Sigmoid colon (tissue), 6 donors: ENCODE measurements at regions not wholly inside any gene's neighbourhood (a gene's known extent, or its start where the extent isn't known, plus 50 kb on each side); places are given as distances from the start of the nearest gene placed in this dataset.

Source experiments
- DNase-seq: peaks from one replicate; pipeline ENCODE4 v3.0.0-alpha.2; 2019
- H3K27ac ChIP-seq, 4 donors: fragments of 200-600 bp; sonication (generic); one replicate each; pipeline ENCODE4 v1.5.1; 2016 to 2019; ENCODE audit warnings: mild to moderate bottlenecking in 1 of 4
- H3K27me3 ChIP-seq, 3 donors: fragments of 200-600 bp; sonication (generic); one replicate each; pipeline ENCODE4 v1.5.1; 2019; ENCODE audit warnings: mild to moderate bottlenecking in 1 of 3
- H3K36me3 ChIP-seq, 4 donors: fragments of 200-600 bp; sonication (generic); one replicate each; pipeline ENCODE4 v1.5.1; 2016 to 2019
- H3K4me1 ChIP-seq, 4 donors: fragments of 200-600 bp; sonication (generic); one replicate each; pipeline ENCODE4 v1.5.1; 2017 to 2019
- H3K4me3 ChIP-seq, 4 donors: fragments of 200-600 bp; sonication (generic); one replicate each; pipeline ENCODE4 v1.5.1; 2017 to 2019; ENCODE audit warnings: mild to moderate bottlenecking in 2 of 4, moderate library complexity in 1 of 4
- H3K9me3 ChIP-seq, 4 donors: fragments of 200-600 bp in 3 of 4; sonication (generic) in 3 of 4; one replicate each; pipeline versions ENCODE4 v1.5.1 to v1.6.1; 2013 to 2019
- EP300 ChIP-seq, 4 donors: sonication (generic); formaldehyde crosslinking; IDR thresholded peaks; one replicate each; pipeline ENCODE4 v1.6.1; 2017; ENCODE audit warnings: antibody characterized with exemption in 4 of 4
- POLR2A ChIP-seq, 2 donors: fragments of 450-650 bp; IDR thresholded peaks; one replicate each; pipeline ENCODE4 v1.6.1; 2016; ENCODE audit warnings: antibody characterized with exemption in 2 of 2, mild to moderate bottlenecking in 2 of 2, moderate library complexity in 2 of 2
- POLR2AphosphoS5 ChIP-seq, 4 donors: sonication (generic); formaldehyde crosslinking; IDR thresholded peaks; one replicate each; pipeline ENCODE4 v1.6.1; 2017; ENCODE audit warnings: antibody characterized with exemption in 4 of 4
- WGBS, 2 donors: extraction: QIAGEN DNeasy Blood & Tissue Kit; methylation state at CpG; one replicate each; pipeline ENCODE4 v1.1.7; 2013; 5-methylcytosine and 5-hydroxymethylcytosine counted together
- intact Hi-C: fragments of 100-400 bp; cut with DNase I; formaldehyde crosslinking; loops from one replicate; pipeline ENCODE4 v1.15.1; 2023
- TF ChIP-seq, protein P1 (sequence below), 4 experiments: fragments of 450-650 bp in 3 of 4; fragments of 200-600 bp in 1 of 4; IDR thresholded peaks; one replicate each; pipeline ENCODE4 v1.5.1; 2016 to 2019; ENCODE audit warnings: antibody characterized with exemption in 4 of 4, mild to moderate bottlenecking in 3 of 4, moderate library complexity in 2 of 4
- donor health status: healthy with polysubstance abuse.
- donor health status: healthy.

DNA sequence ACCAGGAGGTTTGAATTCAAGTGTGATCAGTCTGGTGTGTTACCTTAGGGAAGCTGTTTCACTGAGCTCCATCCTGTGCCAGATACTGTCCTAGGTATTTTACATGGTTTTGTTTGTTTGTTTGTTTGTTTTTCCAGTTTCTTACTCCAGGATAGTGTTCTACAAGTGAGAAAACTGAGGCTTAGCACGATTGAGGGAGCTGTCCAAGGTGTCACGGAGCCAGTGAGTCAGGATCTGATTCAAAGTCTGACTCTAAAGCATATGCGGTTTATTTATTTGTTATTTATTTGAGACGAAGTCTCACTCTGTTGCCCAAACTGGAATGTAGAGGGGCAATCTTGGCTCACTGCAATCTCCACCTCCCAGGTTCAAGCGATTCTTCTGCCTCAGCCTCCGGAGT, 79.7 kb upstream of the GNG2 start:
- Histone ChIP-seq H3K4me3 (no peak overlapping the region), H3K27me3 (no peaks in the 10 kb centered on the region), H3K9me3 (peaks cover 0 to 3% (median under 1%) of the 10 kb centered on the region in 4 donors), H3K27ac (no peak overlapping the region), H3K36me3 (no peaks in the 10 kb centered on the region), H3K4me1 (peaks cover 0 to 24% (median 11%) of the 10 kb centered on the region in 4 donors)
- TF ChIP-seq POLR2AphosphoS5 (IDR thresholded peaks at IDR 0.05) (no peak), EP300 (IDR thresholded peaks at IDR 0.05) (no peak), POLR2A (IDR thresholded peaks at IDR 0.05) (no peak)
- TF ChIP-seq, protein P1, sequence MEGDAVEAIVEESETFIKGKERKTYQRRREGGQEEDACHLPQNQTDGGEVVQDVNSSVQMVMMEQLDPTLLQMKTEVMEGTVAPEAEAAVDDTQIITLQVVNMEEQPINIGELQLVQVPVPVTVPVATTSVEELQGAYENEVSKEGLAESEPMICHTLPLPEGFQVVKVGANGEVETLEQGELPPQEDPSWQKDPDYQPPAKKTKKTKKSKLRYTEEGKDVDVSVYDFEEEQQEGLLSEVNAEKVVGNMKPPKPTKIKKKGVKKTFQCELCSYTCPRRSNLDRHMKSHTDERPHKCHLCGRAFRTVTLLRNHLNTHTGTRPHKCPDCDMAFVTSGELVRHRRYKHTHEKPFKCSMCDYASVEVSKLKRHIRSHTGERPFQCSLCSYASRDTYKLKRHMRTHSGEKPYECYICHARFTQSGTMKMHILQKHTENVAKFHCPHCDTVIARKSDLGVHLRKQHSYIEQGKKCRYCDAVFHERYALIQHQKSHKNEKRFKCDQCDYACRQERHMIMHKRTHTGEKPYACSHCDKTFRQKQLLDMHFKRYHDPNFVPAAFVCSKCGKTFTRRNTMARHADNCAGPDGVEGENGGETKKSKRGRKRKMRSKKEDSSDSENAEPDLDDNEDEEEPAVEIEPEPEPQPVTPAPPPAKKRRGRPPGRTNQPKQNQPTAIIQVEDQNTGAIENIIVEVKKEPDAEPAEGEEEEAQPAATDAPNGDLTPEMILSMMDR (IDR thresholded peaks at IDR 0.05) = no peak
- intact Hi-C loops = loop anchor here (2.0 to 5.0 kb wide), 3 partner anchors 128 to 498 kb away; partner anchors contain the start of gene FRMD6
- no peak for DNase-seq
- 47 to 64% methylated on average over 6 of the region's 6 CpGs for WGBS, 2 donors

DNA sequence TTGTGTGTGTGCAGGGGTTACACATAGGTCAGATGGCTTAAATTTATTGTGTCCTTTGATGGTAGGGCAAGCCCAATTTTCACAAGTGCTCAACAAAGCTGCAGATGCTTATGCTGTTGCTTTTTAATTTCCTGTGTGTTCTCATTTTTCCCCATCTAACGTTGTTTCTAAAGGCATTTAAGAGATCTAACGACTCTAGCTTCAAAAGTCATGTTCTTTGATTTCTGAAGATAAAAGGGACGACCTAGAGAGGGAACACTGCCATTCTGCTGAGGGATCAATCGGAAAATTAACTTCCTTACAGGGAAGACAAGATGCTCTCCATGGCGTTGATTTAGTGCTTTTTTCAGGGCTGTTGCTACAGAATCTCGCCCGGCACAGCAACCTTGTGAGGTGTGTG, 79.0 kb upstream of the GNG2 start:
- 39 to 63% methylated on average over 7 of the region's 7 CpGs for WGBS, 2 donors

DNA sequence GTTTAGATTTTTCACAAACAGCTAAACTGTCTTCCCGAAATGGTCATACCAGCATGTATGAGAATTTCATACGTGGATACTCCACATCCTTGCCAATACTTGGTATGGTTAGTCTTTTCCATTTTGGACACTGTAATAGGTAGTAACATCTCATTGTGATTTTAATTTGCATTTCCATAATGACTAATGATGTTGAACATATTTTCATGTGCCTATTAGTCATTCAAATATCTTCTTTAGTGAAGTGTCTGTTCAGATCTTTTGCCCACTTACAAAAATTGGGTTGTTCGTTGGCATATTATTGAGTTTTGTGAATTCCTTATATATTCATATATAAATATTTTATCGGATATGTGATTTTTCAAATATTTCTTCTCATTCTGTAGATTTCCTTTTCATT, 78.0 kb upstream of the GNG2 start:
- DNase-seq = no peak
- H3K4me1 ChIP-seq = peaks cover 0 to 24% (median 11%) of the 10 kb centered on the region in 4 donors
- 88 to 91% methylated on average over 4 of the region's 4 CpGs for WGBS, 2 donors
- no peak overlapping the region for H3K27ac ChIP-seq
- TF ChIP-seq, protein P1 (IDR thresholded peaks at IDR 0.05) = no peak
- TF ChIP-seq POLR2AphosphoS5 (IDR thresholded peaks at IDR 0.05) = no peak
- no peak for TF ChIP-seq EP300 (IDR thresholded peaks at IDR 0.05)
- TF ChIP-seq POLR2A (IDR thresholded peaks at IDR 0.05) = no peak
- no peaks in the 10 kb centered on the region for H3K36me3 ChIP-seq
- intact Hi-C loops = loop anchor here (5.0 kb wide), 2 partner anchors 130 to 195 kb away; partner anchors contain the start of gene FRMD6
- peaks cover 0 to 8% (median 5%) of the 10 kb centered on the region in 4 donors for H3K9me3 ChIP-seq
- no peaks in the 10 kb centered on the region for H3K27me3 ChIP-seq
- H3K4me3 ChIP-seq = no peak overlapping the region

More for the DNA sequence above, 79.0 kb upstream of the GNG2 start:
- Histone ChIP-seq H3K9me3 (peaks cover 0 to 7% (median 2%) of the 10 kb centered on the region in 4 donors), H3K4me3 (no peak overlapping the region), H3K36me3 (no peaks in the 10 kb centered on the region), H3K27me3 (no peaks in the 10 kb centered on the region), H3K27ac (no peak overlapping the region), H3K4me1 (peaks cover 0 to 24% (median 11%) of the 10 kb centered on the region in 4 donors)
- TF ChIP-seq, protein P1 (IDR thresholded peaks at IDR 0.05) = no peak
- TF ChIP-seq EP300 (IDR thresholded peaks at IDR 0.05) (no peak), POLR2A (IDR thresholded peaks at IDR 0.05) (no peak), POLR2AphosphoS5 (IDR thresholded peaks at IDR 0.05) (no peak)
- no peak for DNase-seq
- intact Hi-C loops = loop anchor here (2.0 to 5.0 kb wide), 3 partner anchors 129 to 499 kb away; partner anchors contain the start of gene FRMD6

DNA sequence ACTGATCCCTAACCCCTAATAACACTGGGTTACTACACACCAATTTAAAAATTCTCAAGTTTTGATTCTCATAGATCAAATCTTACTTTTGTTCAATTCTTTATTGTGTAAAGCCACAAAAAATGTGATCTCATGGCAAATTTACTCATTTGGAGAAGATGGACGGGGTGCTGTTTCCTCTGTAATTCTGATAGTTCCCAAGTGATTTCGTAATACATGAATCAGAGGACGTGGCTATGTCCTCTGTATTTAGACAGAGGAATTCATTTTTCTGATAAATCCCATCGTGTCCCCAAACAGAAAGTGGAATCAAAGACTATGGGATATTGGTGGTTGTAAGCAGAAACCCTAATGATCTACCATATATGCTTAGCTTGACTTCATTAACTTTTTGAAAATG, 76.6 kb upstream of the GNG2 start:
- no peak for DNase-seq
- TF ChIP-seq POLR2A (IDR thresholded peaks at IDR 0.05) (no peak), EP300 (IDR thresholded peaks at IDR 0.05) (no peak), POLR2AphosphoS5 (IDR thresholded peaks at IDR 0.05) (peak in 1 of 4 donors; percentile 7)
- TF ChIP-seq, protein P1 (IDR thresholded peaks at IDR 0.05) = no peak
- Histone ChIP-seq H3K27ac (no peak overlapping the region), H3K9me3 (peaks cover 0 to 8% (median 5%) of the 10 kb centered on the region in 4 donors), H3K4me3 (no peak overlapping the region), H3K36me3 (no peaks in the 10 kb centered on the region), H3K27me3 (no peaks in the 10 kb centered on the region), H3K4me1 (peaks cover 0 to 24% (median 11%) of the 10 kb centered on the region in 4 donors)
- 27 to 39% methylated on average over 4 of the region's 4 CpGs for WGBS, 2 donors
- intact Hi-C loops = loop anchor here (5.0 kb wide), 2 partner anchors 131 to 194 kb away; partner anchors contain the start of gene FRMD6

DNA sequence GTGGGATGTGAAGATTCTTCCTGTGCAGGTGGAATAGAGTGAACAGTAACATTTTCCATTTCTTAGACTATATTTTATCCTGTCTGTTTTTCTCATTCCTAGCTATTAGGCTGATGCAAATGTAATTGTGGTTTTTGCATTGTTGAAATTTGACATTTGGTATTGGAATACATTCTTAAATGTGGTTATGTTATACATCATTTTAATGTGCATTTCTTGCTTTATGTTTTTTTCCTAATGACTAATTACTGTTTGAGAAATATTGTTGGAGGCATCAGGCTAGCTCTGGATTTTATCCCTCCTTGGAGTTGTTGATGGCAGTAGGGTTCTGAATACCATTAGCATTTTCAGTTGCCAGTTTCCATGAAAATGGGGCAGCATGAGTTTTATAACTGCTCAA, 75.9 kb upstream of the GNG2 start:
- no peak overlapping the region for H3K27ac ChIP-seq
- TF ChIP-seq POLR2AphosphoS5 (IDR thresholded peaks at IDR 0.05) = no peak
- TF ChIP-seq POLR2A (IDR thresholded peaks at IDR 0.05) = no peak
- TF ChIP-seq EP300 (IDR thresholded peaks at IDR 0.05) = no peak
- TF ChIP-seq, protein P1 (IDR thresholded peaks at IDR 0.05) = no peak

More for the DNA sequence above, 75.9 kb upstream of the GNG2 start:
- Histone ChIP-seq H3K27me3 (no peaks in the 10 kb centered on the region), H3K4me3 (no peak overlapping the region), H3K36me3 (no peaks in the 10 kb centered on the region), H3K4me1 (peaks cover 0 to 25% (median 14%) of the 10 kb centered on the region in 4 donors), H3K9me3 (peaks cover 0 to 8% (median 5%) of the 10 kb centered on the region in 4 donors)
- DNase-seq = no peak
- intact Hi-C loops = loop anchor here (5.0 kb wide), 2 partner anchors 132 to 193 kb away; partner anchors contain the start of gene FRMD6
